GM12874 (cell line): ENCODE measurements at regions not wholly inside any gene's neighbourhood (a gene's known extent, or its start where the extent isn't known, plus 50 kb on each side); places are given as distances from the start of the nearest gene placed in this dataset.

Experiments
- TF ChIP-seq, protein P1 (sequence below): IDR thresholded peaks from 2 replicates; pipeline ENCODE4 v1.5.1; 2011; ENCODE audit warnings: low read depth, mild to moderate bottlenecking, control low read depth, low read length, moderate library complexity; ENCODE audit not compliant: insufficient read depth

DNA sequence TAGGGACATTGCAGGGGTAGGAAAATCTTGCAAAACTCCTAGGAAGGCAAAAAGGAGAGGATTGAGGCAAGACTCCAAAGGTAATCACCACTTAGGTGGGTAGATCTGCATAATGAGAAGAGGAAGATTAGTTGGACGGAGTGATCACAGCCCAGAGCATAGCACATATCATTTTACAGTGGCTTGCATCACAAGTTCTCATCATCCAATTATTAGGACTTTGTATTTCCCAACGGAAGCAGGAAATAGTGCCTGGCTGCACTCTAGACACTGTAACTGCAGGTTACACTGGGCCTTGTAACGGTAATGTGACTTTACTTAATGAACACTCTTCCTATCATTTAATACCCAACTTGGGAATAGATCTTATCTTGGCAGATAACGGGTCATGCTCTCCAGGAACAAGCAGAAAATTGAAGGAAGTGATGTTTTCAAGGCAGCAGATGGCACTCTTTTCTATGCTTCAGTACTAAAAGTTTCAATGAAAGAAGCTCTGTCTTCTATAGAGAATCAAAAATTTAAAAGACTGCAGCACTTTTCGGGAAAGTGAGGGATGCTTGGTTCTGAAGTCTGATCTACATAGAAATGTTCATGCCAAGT is 101.9 kb upstream of the KCNMB2 start:
- TF ChIP-seq, protein P1, sequence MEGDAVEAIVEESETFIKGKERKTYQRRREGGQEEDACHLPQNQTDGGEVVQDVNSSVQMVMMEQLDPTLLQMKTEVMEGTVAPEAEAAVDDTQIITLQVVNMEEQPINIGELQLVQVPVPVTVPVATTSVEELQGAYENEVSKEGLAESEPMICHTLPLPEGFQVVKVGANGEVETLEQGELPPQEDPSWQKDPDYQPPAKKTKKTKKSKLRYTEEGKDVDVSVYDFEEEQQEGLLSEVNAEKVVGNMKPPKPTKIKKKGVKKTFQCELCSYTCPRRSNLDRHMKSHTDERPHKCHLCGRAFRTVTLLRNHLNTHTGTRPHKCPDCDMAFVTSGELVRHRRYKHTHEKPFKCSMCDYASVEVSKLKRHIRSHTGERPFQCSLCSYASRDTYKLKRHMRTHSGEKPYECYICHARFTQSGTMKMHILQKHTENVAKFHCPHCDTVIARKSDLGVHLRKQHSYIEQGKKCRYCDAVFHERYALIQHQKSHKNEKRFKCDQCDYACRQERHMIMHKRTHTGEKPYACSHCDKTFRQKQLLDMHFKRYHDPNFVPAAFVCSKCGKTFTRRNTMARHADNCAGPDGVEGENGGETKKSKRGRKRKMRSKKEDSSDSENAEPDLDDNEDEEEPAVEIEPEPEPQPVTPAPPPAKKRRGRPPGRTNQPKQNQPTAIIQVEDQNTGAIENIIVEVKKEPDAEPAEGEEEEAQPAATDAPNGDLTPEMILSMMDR = no peak

DNA sequence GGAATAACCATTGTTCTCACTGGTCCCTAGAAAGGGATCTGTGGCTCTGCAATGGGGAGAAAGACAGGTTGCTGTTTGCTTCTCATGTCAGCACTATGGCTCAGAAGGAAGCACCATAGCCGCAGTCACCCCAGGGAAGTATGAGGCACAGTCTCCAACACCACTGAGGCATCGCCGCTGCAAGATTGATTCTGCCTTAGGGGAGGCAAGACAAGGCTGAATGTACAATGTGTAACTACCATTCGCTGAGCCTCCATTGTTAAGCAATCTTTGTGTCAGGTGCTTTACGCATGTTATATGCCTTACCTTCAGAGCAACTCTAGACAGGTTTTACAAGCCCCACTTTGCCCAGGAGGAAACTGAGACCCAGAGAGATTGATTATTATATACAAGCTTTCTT is 100.7 kb upstream of the KCNMB2 start:
- TF ChIP-seq, protein P1 = no peak

DNA sequence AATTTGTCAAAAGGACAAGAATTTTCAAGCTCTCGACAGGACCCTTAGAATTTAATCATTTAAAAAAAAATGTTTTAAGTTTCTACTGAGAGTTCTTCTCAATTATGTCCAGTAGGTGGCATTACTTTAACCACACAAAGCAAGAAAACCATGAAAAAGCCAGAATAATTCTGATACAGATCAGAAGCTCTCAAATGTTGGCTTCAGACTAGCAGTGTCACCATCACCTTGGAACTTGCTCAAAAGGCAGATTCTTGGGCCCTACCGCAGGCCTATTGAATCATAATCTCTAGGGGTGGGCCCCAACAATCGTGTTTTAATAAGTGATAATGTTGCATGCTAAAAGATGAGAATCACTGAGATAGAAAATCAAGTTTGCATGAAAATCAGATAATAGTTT is 99.5 kb upstream of the KCNMB2 start:
- TF ChIP-seq, protein P1 = peak; percentile 28; the same call in 1 of the 2 replicates

DNA sequence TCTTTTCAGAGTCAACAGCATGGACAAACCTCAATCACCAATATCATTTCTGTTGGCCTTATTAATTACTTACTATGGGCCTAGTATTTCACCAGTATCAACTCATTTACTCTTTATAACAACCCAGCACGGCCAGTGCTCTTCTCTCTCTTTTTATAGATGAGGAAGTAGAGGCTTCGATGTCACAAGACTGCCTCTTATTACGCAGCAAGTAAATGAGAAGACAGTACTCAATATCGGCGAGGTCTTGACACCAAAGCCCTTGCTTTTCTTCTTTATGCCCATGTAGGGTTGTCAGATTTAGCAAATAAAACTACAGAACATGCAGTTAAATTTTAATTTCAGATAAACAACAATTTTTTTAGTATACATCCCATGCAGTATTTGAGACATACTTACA is 99.0 kb upstream of the KCNMB2 start:
- TF ChIP-seq, protein P1 = no peak

DNA sequence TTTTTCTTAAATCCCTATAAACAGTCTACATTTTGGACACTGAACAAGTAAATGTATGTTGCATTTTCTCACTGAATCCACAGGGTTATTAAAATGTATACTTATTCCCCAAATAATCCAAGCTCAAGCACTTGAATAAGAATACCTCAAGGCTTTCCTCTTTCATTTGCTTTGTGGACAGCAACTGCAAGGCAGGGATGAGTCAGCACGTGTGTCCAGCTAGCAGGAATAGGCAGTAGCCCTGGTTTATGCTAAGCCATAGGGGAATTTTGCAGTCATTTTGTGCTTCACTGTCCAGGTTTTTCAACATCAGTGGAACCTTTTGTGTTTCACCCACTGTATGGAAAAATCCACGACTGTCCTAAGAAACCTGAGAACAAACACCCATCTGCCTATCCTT is 96.7 kb upstream of the KCNMB2 start:
- TF ChIP-seq, protein P1 = no peak

DNA sequence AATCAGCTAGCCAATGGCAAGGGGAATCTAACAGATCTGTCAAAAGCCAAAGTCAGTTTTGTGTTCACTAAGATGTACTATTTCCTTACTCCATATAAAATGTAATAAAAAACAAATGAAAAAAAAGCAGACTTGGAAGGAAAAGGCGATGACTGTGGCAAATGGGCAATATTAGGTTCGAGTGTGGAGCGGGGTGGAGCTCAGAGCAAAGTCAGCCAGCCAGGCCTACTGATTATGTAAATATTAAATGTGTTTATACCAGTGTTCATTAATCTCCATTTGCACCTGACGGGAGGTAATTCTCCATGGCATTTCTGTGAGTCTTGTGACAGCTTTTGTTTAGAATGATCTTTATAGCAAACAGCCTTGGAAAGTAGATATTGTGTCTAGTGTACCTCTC is 96.2 kb upstream of the KCNMB2 start:
- TF ChIP-seq, protein P1 = no peak

DNA sequence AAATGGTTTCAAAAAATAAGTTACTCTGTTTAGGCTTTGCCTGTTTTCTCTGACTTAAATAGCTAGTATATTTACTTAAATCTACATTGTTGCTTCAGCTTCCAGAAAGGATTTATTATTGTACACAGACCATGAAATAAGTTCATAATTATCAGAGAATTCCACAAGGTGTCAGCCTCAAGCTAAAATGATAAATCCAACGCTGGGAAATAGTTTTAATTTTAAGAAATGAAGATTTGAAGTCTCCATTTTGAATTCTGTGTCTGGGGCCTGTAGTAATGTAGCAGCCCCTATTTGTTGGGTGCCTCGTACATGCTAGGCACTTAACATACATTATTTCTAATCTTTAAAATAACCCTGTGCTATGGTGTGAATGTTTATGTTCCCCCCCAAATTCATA is 92.6 kb upstream of the KCNMB2 start:
- TF ChIP-seq, protein P1 = no peak
